Neural cell (in vitro differentiated cells): ENCODE measurements at regions not wholly inside any gene's neighbourhood (a gene's known extent, or its start where the extent isn't known, plus 50 kb on each side); places are given as distances from the start of the nearest gene placed in this dataset.

ENCODE experiments used
- H2AFZ ChIP-seq: fragments of 200-600, 300-800 bp; sonication (generic), shearing (Covaris generic); 2 replicates; pipeline ENCODE4 v1.6.0; 2014; ENCODE audit warnings: low read depth, mild to moderate bottlenecking, antibody characterized with exemption, low read length, moderate library complexity
- H3F3A ChIP-seq: fragments of 200-600 bp; shearing (Covaris generic); 2 replicates; pipeline ENCODE4 v1.6.1; 2016; ENCODE audit warnings: mild to moderate bottlenecking, moderate library complexity, mixed read lengths, antibody characterized with exemption, low read length; ENCODE audit not compliant: insufficient read depth, poor library complexity, severe bottlenecking
- H3K27ac ChIP-seq: fragments of 200-600, 300-800 bp; sonication (generic), shearing (Covaris generic); 2 replicates; pipeline ENCODE4 v1.5.1; 2014; ENCODE audit warnings: mild to moderate bottlenecking, low read length, moderate library complexity
- H3K27me3 ChIP-seq: fragments of 300-800, 200-600 bp; sonication (generic), shearing (Covaris generic); 2 replicates; pipeline ENCODE4 v1.6.0; 2014; ENCODE audit warnings: mild to moderate bottlenecking, low read depth, low read length, moderate library complexity; ENCODE audit not compliant: insufficient read depth
- H3K36me3 ChIP-seq: fragments of 300-800, 200-600 bp; sonication (generic), shearing (Covaris generic); 2 replicates; pipeline ENCODE4 v1.5.1; 2014; ENCODE audit warnings: mild to moderate bottlenecking, antibody characterized with exemption, low read length, moderate library complexity; ENCODE audit not compliant: insufficient read depth
- H3K4me2 ChIP-seq: fragments of 300-800, 200-600 bp; sonication (generic), shearing (Covaris generic); 2 replicates; pipeline ENCODE4 v1.6.0; 2014; ENCODE audit warnings: mild to moderate bottlenecking, low read length
- H3K4me3 ChIP-seq: fragments of 300-800, 200-600 bp; sonication (generic), shearing (Covaris generic); 2 replicates; pipeline ENCODE4 v1.5.1; 2014; ENCODE audit warnings: mild to moderate bottlenecking, low read length, moderate library complexity
- H3K79me2 ChIP-seq: fragments of 200-600 bp; shearing (Covaris generic); replicated peaks from 2 replicates; pipeline ENCODE4 v1.6.0; 2014; ENCODE audit warnings: mild to moderate bottlenecking, low read length, moderate library complexity; ENCODE audit not compliant: insufficient read depth
- H3K9ac ChIP-seq: fragments of 300-800, 200-600 bp; sonication (generic), shearing (Covaris generic); 2 replicates; pipeline ENCODE4 v1.6.1; 2016; ENCODE audit warnings: mild to moderate bottlenecking, low read length, mixed read lengths
- H3K9me2 ChIP-seq: fragments of 200-600 bp; shearing (Covaris generic); 2 replicates; pipeline ENCODE4 v1.6.1; 2016; ENCODE audit warnings: mild to moderate bottlenecking, low read length, mixed read lengths; ENCODE audit not compliant: insufficient read depth
- H3K9me3 ChIP-seq: fragments of 200-600, 300-800 bp; sonication (generic), shearing (Covaris generic); 2 replicates; pipeline ENCODE4 v1.6.1; 2016; ENCODE audit warnings: mild to moderate bottlenecking, mixed run types, low read length, moderate library complexity, mixed read lengths
- H4K20me1 ChIP-seq: fragments of 200-600 bp; shearing (Covaris generic); 2 replicates; pipeline ENCODE4 v1.6.1; 2016; ENCODE audit warnings: mild to moderate bottlenecking, mixed run types; ENCODE audit not compliant: insufficient read depth
- EP300 ChIP-seq: fragments of 450-650 bp; conservative IDR thresholded peaks from 2 replicates; pipeline ENCODE4 v1.6.1; 2014; ENCODE audit warnings: antibody characterized with exemption, mild to moderate bottlenecking, moderate library complexity; ENCODE audit not compliant: poor library complexity, severe bottlenecking
- EZH2 ChIP-seq: fragments of 200-600, 300-800 bp; shearing (Covaris generic), sonication (generic); IDR thresholded peaks from 2 replicates; pipeline ENCODE4 v1.6.1; 2014; ENCODE audit warnings: antibody characterized with exemption, low read length, borderline replicate concordance, mild to moderate bottlenecking; ENCODE audit not compliant: insufficient read depth, poor library complexity, severe bottlenecking
- MXI1 ChIP-seq: fragments of 450-650 bp; conservative IDR thresholded peaks from 2 replicates; pipeline ENCODE4 v1.6.1; 2014; ENCODE audit warnings: antibody characterized with exemption, mild to moderate bottlenecking; ENCODE audit not compliant: poor library complexity, severe bottlenecking
- POLR2AphosphoS5 ChIP-seq: IDR thresholded peaks from 2 replicates; pipeline ENCODE4 v1.6.1; 2012
- RAD21 ChIP-seq: fragments of 450-650 bp; conservative IDR thresholded peaks from 2 replicates; pipeline ENCODE4 v1.6.1; 2014; ENCODE audit warnings: antibody characterized with exemption, mild to moderate bottlenecking, moderate library complexity
- REST ChIP-seq: IDR thresholded peaks from 2 replicates; pipeline ENCODE4 v1.6.1; 2012; ENCODE audit warnings: borderline replicate concordance
- SMC3 ChIP-seq: fragments of 450-650 bp; conservative IDR thresholded peaks from 2 replicates; pipeline ENCODE4 v1.6.1; 2014; ENCODE audit warnings: antibody characterized with exemption, mild to moderate bottlenecking, moderate library complexity; ENCODE audit not compliant: poor library complexity
- TAF1 ChIP-seq: IDR thresholded peaks from 2 replicates; pipeline ENCODE4 v1.6.1; 2012; ENCODE audit warnings: low read depth
- TF ChIP-seq, protein P1 (sequence below): fragments of 450-650 bp; IDR thresholded peaks from 2 replicates; pipeline ENCODE4 v1.5.1; 2014; ENCODE audit warnings: antibody characterized with exemption, mild to moderate bottlenecking, moderate library complexity; ENCODE audit not compliant: poor library complexity, severe bottlenecking

GRCh38 chr5:22985446-22985845 is 132.3 kb upstream of the CDH12 start:
- no peaks in the 10 kb centered on the region for H3K79me2 ChIP-seq
- no peaks in the 10 kb centered on the region for H3K36me3 ChIP-seq
- H3K9me3 ChIP-seq = no peaks in the 10 kb centered on the region
- TF ChIP-seq TAF1 = no peak
- TF ChIP-seq REST = no peak
- TF ChIP-seq MXI1 = no peak
- TF ChIP-seq, protein P1, sequence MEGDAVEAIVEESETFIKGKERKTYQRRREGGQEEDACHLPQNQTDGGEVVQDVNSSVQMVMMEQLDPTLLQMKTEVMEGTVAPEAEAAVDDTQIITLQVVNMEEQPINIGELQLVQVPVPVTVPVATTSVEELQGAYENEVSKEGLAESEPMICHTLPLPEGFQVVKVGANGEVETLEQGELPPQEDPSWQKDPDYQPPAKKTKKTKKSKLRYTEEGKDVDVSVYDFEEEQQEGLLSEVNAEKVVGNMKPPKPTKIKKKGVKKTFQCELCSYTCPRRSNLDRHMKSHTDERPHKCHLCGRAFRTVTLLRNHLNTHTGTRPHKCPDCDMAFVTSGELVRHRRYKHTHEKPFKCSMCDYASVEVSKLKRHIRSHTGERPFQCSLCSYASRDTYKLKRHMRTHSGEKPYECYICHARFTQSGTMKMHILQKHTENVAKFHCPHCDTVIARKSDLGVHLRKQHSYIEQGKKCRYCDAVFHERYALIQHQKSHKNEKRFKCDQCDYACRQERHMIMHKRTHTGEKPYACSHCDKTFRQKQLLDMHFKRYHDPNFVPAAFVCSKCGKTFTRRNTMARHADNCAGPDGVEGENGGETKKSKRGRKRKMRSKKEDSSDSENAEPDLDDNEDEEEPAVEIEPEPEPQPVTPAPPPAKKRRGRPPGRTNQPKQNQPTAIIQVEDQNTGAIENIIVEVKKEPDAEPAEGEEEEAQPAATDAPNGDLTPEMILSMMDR = no peak
- TF ChIP-seq EP300 = no peak
- no peak for TF ChIP-seq EZH2
- TF ChIP-seq POLR2AphosphoS5 = no peak
- no peak for TF ChIP-seq SMC3
- no peak for TF ChIP-seq RAD21
- H3K9ac ChIP-seq = no peak overlapping the region
- no peak overlapping the region for H3K4me2 ChIP-seq
- H2AFZ ChIP-seq = no peak overlapping the region
- H3K9me2 ChIP-seq = no peaks in the 10 kb centered on the region
- H4K20me1 ChIP-seq = no peaks in the 10 kb centered on the region
- no peak overlapping the region for H3K27ac ChIP-seq
- H3F3A ChIP-seq = no peaks in the 10 kb centered on the region
- no peaks in the 10 kb centered on the region for H3K27me3 ChIP-seq
- no peak overlapping the region for H3K4me3 ChIP-seq

- no peaks in the 10 kb centered on the region for H3F3A ChIP-seq
- H3K27me3 ChIP-seq = no peaks in the 10 kb centered on the region
- no peak overlapping the region for H3K27ac ChIP-seq
- H3K79me2 ChIP-seq = no peaks in the 10 kb centered on the region
- H3K4me2 ChIP-seq = no peak overlapping the region
- no peak overlapping the region for H3K4me3 ChIP-seq
- TF ChIP-seq SMC3 (no peak), EP300 (no peak), EZH2 (no peak), TAF1 (no peak), REST (no peak), POLR2AphosphoS5 (no peak), MXI1 (no peak), RAD21 (no peak)
- H3K36me3 ChIP-seq = no peaks in the 10 kb centered on the region
- no peak overlapping the region for H2AFZ ChIP-seq
- H3K9ac ChIP-seq = no peak overlapping the region
- no peaks in the 10 kb centered on the region for H4K20me1 ChIP-seq
- no peaks in the 10 kb centered on the region for H3K9me2 ChIP-seq
- H3K9me3 ChIP-seq = no peaks in the 10 kb centered on the region
Observed at GRCh38 chr5:22970956-22971618, 117.9 kb upstream of the CDH12 start.
